Uterus (tissue), 2 donors: ENCODE measurements at regions not wholly inside any gene's neighbourhood (a gene's known extent, or its start where the extent isn't known, plus 50 kb on each side); places are given as distances from the start of the nearest gene placed in this dataset.

ENCODE experiments used
- POLR2A ChIP-seq, 2 donors: fragments of 450-650 bp; IDR thresholded peaks; one replicate each; pipeline ENCODE4 v1.6.1; 2016; ENCODE audit warnings: antibody characterized with exemption in 2 of 2, mild to moderate bottlenecking in 1 of 2, moderate library complexity in 1 of 2
- TF ChIP-seq, protein P1 (sequence below), 4 experiments: fragments of 200-600 bp in 2 of 4; fragments of 450-650 bp in 2 of 4; sonication (generic) in 2 of 4; IDR thresholded peaks; one replicate each; pipeline ENCODE4 v1.5.1; 2016 to 2019; ENCODE audit warnings: antibody characterized with exemption in 4 of 4, mild to moderate bottlenecking in 2 of 4, moderate library complexity in 1 of 4

DNA sequence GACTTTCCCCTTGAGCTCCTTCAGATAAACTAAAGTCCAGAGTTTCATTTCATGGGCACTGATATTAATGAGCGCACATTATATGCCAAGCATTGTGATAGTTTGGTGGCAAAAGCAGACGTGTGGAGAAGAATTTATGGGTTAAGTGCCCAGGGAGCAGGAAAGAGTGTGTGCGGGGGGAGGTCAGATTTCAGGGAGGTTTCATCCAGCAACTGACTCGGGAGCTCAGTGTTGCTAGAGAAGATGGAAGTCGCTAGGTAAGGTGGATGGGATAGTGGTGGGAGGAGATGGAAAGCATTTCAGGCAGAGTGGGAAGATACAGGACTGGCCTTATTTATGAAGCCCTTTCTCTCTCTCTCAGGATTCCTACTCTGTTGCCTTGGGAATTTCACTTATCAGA, 223.0 kb downstream of the SNX10 start:
- TF ChIP-seq, protein P1, sequence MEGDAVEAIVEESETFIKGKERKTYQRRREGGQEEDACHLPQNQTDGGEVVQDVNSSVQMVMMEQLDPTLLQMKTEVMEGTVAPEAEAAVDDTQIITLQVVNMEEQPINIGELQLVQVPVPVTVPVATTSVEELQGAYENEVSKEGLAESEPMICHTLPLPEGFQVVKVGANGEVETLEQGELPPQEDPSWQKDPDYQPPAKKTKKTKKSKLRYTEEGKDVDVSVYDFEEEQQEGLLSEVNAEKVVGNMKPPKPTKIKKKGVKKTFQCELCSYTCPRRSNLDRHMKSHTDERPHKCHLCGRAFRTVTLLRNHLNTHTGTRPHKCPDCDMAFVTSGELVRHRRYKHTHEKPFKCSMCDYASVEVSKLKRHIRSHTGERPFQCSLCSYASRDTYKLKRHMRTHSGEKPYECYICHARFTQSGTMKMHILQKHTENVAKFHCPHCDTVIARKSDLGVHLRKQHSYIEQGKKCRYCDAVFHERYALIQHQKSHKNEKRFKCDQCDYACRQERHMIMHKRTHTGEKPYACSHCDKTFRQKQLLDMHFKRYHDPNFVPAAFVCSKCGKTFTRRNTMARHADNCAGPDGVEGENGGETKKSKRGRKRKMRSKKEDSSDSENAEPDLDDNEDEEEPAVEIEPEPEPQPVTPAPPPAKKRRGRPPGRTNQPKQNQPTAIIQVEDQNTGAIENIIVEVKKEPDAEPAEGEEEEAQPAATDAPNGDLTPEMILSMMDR (IDR thresholded peaks at IDR 0.05), result no peak
- TF ChIP-seq POLR2A (IDR thresholded peaks at IDR 0.05), result no peak
